ENCODE measurements at regions not wholly inside any gene's neighbourhood (a gene's known extent, or its start where the extent isn't known, plus 50 kb on each side); places are given as distances from the start of the nearest gene placed in this dataset.

DNA sequence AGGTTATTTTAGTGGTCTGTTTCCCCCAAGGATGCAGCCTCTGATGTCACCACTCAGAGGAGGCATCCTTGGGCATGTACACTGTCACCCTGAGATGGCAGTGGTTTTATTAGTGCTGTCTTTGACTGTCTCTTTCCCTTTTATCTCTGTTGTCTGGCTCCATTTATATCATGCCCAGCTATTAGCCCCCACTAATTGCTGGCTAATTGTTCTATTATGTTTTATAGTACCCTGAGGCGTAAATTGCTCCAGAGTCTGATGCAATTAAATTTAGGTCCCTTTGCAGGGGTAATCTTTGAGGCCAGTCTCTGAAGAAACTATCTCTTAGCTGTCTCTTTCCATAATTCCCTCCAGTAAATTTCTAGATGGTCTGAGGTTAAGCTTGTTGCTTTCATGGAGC is 301.0 kb upstream of the KLHL29 start:
- TF ChIP-seq TAF1 (IDR thresholded peaks at IDR 0.05; ENCODE audit: borderline replicate concordance, insufficient read depth, low read length) (no peak), SIN3A (IDR thresholded peaks at IDR 0.05; ENCODE audit: borderline replicate concordance, insufficient read depth, low read length) (no peak), POLR2AphosphoS5 (IDR thresholded peaks at IDR 0.05; ENCODE audit: low read depth, low read length) (no peak), FOXP2 (optimal IDR thresholded peaks at IDR 0.05; ENCODE audit: borderline replicate concordance, extremely low read depth, extremely low read length, insufficient read depth) (no peak)
- TF ChIP-seq, protein P1, sequence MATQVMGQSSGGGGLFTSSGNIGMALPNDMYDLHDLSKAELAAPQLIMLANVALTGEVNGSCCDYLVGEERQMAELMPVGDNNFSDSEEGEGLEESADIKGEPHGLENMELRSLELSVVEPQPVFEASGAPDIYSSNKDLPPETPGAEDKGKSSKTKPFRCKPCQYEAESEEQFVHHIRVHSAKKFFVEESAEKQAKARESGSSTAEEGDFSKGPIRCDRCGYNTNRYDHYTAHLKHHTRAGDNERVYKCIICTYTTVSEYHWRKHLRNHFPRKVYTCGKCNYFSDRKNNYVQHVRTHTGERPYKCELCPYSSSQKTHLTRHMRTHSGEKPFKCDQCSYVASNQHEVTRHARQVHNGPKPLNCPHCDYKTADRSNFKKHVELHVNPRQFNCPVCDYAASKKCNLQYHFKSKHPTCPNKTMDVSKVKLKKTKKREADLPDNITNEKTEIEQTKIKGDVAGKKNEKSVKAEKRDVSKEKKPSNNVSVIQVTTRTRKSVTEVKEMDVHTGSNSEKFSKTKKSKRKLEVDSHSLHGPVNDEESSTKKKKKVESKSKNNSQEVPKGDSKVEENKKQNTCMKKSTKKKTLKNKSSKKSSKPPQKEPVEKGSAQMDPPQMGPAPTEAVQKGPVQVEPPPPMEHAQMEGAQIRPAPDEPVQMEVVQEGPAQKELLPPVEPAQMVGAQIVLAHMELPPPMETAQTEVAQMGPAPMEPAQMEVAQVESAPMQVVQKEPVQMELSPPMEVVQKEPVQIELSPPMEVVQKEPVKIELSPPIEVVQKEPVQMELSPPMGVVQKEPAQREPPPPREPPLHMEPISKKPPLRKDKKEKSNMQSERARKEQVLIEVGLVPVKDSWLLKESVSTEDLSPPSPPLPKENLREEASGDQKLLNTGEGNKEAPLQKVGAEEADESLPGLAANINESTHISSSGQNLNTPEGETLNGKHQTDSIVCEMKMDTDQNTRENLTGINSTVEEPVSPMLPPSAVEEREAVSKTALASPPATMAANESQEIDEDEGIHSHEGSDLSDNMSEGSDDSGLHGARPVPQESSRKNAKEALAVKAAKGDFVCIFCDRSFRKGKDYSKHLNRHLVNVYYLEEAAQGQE (IDR thresholded peaks at IDR 0.05; ENCODE audit: insufficient read depth in 1 of 2, low read depth in 2 of 2, low read length in 2 of 2), result no peak

DNA sequence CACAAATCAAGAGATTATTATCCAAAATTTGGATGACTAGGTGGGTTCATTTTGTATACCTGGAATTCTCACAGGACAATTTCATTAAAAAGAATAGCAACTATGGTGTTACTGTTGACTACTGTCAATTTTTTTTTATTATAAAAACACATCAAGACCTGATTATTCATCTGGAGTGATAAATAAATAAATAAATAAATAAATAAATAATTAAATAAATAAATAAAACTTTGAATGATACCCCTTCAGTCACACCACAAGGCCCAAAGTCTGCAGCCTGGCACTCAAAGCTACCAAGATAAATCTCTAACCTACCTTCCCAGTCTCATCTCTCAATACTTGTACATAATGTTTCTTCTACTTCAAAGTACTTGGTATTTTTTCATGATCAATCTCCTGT is 294.0 kb upstream of the KLHL29 start:
- no peak for TF ChIP-seq FOXP2 (optimal IDR thresholded peaks at IDR 0.05; ENCODE audit: borderline replicate concordance, extremely low read depth, extremely low read length, insufficient read depth)

DNA sequence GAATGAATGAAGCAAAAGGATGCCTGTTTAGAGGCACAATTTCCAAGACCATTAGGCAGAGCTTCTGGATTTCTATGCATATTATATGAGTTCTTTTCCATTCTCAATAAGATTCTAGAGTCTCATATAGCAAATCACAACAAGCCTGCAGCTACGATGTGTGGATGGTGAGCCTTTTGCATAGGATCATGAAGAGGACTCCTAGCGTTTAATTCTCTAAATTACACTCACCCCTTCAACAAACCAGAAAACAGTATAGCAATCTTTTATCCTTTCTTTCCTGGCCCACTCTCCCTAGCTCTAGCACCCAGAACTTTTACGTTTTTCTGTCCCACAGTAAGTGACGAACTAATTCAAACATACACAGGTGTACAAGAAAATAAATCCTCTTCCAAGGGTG is 293.1 kb upstream of the KLHL29 start:
- TF ChIP-seq, protein P1 (IDR thresholded peaks at IDR 0.05; ENCODE audit: insufficient read depth in 1 of 2, low read depth in 2 of 2, low read length in 2 of 2), result no peak
- TF ChIP-seq POLR2AphosphoS5 (IDR thresholded peaks at IDR 0.05; ENCODE audit: low read depth, low read length) (no peak), SIN3A (IDR thresholded peaks at IDR 0.05; ENCODE audit: borderline replicate concordance, insufficient read depth, low read length) (no peak), FOXP2 (optimal IDR thresholded peaks at IDR 0.05; ENCODE audit: borderline replicate concordance, extremely low read depth, extremely low read length, insufficient read depth) (no peak), TAF1 (IDR thresholded peaks at IDR 0.05; ENCODE audit: borderline replicate concordance, insufficient read depth, low read length) (no peak)

DNA sequence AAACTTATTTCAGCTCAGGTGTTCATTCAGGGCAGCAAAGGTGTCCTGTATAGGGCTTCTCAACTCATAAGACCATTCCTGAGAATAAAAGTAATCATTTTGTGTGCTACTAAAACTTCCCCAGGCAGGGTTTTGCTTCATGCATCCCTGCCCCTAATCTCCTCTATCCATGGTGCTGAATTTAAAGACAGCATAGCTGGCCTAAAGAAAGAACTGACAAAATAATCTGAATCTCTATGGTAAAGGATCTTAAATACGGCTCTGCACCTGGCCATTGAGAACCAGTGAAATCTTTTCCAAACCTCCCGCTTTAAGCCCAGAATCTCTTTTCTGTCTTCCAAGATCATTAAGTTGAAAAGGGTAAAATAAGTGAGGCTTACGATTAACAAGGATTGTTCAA is 292.1 kb upstream of the KLHL29 start:
- TF ChIP-seq TAF1 (IDR thresholded peaks at IDR 0.05; ENCODE audit: borderline replicate concordance, insufficient read depth, low read length), result no peak
- TF ChIP-seq SIN3A (IDR thresholded peaks at IDR 0.05; ENCODE audit: borderline replicate concordance, insufficient read depth, low read length), result no peak
- TF ChIP-seq, protein P1 (IDR thresholded peaks at IDR 0.05; ENCODE audit: insufficient read depth in 1 of 2, low read depth in 2 of 2, low read length in 2 of 2), result peak; percentile 88 to 95
- no peak for TF ChIP-seq POLR2AphosphoS5 (IDR thresholded peaks at IDR 0.05; ENCODE audit: low read depth, low read length)
- TF ChIP-seq FOXP2 (optimal IDR thresholded peaks at IDR 0.05; ENCODE audit: borderline replicate concordance, extremely low read depth, extremely low read length, insufficient read depth), result no peak

DNA sequence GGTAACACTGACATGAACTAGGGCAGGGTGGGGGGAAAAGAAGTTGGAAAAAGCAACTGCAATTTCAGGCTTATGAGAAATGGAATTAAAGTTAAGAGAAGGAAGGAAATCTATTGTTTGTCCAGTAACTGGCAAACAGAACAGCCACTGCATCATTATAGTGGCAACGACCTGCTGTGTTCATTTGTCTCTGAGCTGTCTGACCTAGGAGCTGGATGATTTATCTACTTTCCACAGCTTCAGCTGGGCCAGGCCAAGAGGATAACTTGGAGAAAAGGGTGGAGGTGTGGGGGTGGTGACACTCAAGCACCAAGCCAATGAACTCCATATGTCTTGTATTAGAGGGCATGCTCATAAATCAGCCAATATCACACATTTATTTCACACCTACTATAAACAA is 291.5 kb upstream of the KLHL29 start:
- TF ChIP-seq, protein P1 (IDR thresholded peaks at IDR 0.05; ENCODE audit: insufficient read depth in 1 of 2, low read depth in 2 of 2, low read length in 2 of 2), result no peak
- TF ChIP-seq TAF1 (IDR thresholded peaks at IDR 0.05; ENCODE audit: borderline replicate concordance, insufficient read depth, low read length) (no peak), FOXP2 (optimal IDR thresholded peaks at IDR 0.05; ENCODE audit: borderline replicate concordance, extremely low read depth, extremely low read length, insufficient read depth) (no peak), POLR2AphosphoS5 (IDR thresholded peaks at IDR 0.05; ENCODE audit: low read depth, low read length) (no peak), SIN3A (IDR thresholded peaks at IDR 0.05; ENCODE audit: borderline replicate concordance, insufficient read depth, low read length) (no peak)

Measured in PFSK-1 (cell line).